Epithelial cell of esophagus (primary cell): ENCODE measurements at regions not wholly inside any gene's neighbourhood (a gene's known extent, or its start where the extent isn't known, plus 50 kb on each side); places are given as distances from the start of the nearest gene placed in this dataset.

Experiments
- DNase-seq: peaks from one replicate; pipeline ENCODE4 v3.0.0; 2010; ENCODE audit warnings: low read depth
- H3K4me3 ChIP-seq: 2 replicates; pipeline ENCODE4 v1.5.1; 2011; ENCODE audit warnings: mild to moderate bottlenecking, low read length, control low read depth
- TF ChIP-seq, protein P1 (sequence below): IDR thresholded peaks from 2 replicates; pipeline ENCODE4 v1.5.1; 2011; ENCODE audit warnings: low read depth, mild to moderate bottlenecking, low read length, control low read depth, inconsistent platforms; ENCODE audit not compliant: insufficient read depth; ENCODE audit errors: missing control alignments

DNA sequence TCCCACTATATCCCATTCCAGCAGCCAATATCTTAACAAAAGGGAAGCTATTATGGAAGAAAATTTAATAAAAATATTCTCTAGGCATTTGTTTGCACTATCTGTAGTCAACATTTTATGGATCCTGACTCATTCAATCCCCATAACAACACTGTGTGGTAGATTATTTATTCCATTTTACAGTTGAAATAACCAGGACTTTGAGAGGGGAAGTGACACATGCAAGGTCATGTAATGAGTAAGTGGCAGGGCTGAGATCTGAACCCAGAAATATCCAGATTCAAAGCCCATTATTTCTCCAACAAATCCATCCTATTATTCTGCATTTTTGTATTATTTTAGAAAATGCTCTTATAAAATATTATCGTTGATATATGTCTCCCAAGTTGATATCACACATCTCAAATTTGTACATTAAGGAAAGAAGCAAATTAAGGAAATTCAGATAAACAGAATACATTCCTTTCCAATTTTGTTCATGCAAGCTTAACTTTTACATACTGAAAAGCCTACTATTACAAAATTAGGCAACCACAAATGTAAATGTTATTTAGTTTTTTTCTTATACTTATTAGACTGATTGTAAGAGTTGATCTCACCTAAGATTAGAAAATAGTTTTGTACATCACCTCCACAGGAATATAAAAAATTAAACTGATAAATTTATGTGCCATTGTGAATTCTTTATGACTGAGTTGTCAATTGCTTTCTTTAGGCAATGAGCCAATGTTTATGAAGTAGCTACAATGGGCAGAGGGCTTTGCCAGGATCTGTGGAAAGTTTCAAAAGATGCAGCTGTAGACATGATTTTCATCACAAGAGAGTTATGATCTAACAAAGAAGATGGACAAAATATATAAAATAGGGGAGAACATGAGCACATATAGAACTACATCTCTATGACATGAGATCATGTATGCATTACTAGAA is 55.1 kb upstream of the E2F7 start:
- TF ChIP-seq, protein P1, sequence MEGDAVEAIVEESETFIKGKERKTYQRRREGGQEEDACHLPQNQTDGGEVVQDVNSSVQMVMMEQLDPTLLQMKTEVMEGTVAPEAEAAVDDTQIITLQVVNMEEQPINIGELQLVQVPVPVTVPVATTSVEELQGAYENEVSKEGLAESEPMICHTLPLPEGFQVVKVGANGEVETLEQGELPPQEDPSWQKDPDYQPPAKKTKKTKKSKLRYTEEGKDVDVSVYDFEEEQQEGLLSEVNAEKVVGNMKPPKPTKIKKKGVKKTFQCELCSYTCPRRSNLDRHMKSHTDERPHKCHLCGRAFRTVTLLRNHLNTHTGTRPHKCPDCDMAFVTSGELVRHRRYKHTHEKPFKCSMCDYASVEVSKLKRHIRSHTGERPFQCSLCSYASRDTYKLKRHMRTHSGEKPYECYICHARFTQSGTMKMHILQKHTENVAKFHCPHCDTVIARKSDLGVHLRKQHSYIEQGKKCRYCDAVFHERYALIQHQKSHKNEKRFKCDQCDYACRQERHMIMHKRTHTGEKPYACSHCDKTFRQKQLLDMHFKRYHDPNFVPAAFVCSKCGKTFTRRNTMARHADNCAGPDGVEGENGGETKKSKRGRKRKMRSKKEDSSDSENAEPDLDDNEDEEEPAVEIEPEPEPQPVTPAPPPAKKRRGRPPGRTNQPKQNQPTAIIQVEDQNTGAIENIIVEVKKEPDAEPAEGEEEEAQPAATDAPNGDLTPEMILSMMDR: no peak
- peak; percentile 54 for DNase-seq
- H3K4me3 ChIP-seq: no peak overlapping the region

DNA sequence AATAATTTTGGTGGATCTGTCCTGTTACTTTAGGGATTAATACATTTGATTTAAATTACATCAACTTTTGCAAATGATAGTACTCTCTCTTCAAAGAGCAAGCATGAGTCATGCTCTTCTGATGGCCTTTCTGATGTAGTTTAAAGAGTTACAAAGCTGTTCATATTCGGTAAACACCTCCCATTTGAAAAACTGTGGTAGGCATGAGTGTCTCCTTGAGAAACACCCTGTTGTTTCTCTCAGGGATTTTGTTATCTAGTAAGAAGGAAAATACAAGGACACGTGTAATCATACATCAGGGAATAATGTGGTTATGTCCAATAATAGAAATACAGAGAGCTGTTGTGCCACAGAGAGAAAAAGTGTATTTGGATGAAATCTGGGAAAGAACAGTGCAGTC is 53.3 kb upstream of the E2F7 start:
- peak; percentile 20 for DNase-seq
- TF ChIP-seq, protein P1: no peak

DNA sequence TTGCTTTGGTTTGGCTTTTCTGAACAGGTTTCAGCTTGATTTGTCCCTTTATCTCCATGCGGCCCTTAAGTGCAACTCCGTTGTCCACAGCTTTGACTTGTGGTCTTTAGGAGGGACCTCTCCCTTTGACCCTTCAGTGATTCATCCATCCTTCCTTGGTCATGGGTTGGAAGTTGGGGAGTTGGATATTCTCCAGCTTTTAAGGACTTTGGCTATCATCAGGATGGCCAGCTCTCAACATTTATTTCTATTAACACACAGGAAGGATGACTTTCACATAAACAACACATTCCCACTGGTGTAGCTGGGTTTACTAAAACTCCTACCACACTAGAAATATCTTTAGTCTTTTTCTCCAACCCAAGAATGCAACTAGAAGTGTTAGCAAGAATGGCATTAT is 50.9 kb upstream of the E2F7 start:
- no peak overlapping the region for H3K4me3 ChIP-seq
- DNase-seq: no peak
- TF ChIP-seq, protein P1: no peak

More for the DNA sequence above, 53.3 kb upstream of the E2F7 start:
- no peak overlapping the region for H3K4me3 ChIP-seq

DNA sequence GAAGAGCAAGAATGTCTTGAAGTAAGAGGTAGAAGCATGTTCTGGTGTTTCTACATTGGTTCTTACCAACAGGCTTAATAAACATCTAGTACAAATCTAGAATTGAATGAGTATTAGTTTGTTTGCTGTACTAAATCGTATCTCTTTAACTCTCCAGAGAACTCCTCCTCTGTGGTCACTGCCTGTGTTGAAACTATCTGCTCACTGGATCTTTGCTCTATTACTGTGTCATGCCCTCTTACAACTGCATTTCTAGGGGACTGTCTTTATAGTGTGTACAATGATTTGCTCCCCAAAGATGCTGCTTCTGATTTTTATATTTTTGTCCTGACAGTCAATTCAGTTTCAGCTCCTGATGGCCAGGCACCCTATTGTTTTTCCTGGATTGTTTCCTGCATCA is 50.1 kb upstream of the E2F7 start:
- TF ChIP-seq, protein P1: no peak
- DNase-seq: no peak
- H3K4me3 ChIP-seq: no peak overlapping the region
